GM21723 (cell line): ENCODE measurements at regions not wholly inside any gene's neighbourhood (a gene's known extent, or its start where the extent isn't known, plus 50 kb on each side); places are given as distances from the start of the nearest gene placed in this dataset.
"Not testable (repeated sequence)": the region's sequence is repeated elsewhere in the genome, so short reads cannot be mapped to it uniquely, and the experiment has no call there.

Experiments used
- ATAC-seq: cut with Tn5 transposase; IDR thresholded peaks from one replicate; pipeline ENCODE4 v1.9.1; 2021; ENCODE audit warnings: mild to moderate bottlenecking, moderate library complexity; ENCODE audit not compliant: unreplicated experiment

DNA sequence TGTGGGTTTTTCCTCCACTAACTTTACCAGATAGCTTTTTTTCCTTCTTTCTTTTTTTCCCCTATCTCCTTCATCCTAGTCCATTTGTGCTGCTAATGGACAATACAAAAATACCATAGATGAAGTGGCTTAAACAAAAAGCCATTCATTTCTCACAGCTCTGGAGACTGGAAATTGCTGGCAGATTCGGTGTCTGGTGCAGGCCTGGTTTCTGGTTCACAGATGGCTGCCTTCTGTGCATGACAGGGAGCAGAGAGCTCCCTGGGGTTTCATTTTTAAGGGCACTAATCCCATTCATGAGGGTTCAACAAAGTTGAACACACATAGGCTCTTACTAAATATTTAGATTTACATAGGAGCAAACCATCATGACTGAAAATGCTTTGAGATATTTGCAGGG is 467.4 kb downstream of the TYW1 start:
- ATAC-seq: no peak

DNA sequence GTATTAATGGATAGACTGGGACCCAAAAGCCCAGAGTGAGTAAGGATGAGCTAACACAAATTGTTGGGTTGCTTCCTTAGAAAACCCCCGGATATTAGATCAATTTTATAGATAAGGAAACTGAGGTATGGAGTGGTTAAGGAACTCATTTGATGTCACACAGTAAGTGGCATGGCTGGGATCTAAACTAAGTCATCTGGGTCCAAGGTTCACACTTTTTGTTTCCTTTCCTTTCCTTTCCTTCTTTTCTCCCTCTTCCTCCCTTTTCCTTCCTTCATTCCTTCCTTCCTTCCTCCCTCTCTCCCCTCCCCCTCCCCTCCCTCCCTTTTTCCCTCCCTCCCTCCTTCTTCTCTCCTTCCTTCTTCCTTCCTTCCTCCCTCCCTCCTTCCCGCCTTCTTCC is 469.5 kb downstream of the TYW1 start:
- ATAC-seq: no peak

DNA sequence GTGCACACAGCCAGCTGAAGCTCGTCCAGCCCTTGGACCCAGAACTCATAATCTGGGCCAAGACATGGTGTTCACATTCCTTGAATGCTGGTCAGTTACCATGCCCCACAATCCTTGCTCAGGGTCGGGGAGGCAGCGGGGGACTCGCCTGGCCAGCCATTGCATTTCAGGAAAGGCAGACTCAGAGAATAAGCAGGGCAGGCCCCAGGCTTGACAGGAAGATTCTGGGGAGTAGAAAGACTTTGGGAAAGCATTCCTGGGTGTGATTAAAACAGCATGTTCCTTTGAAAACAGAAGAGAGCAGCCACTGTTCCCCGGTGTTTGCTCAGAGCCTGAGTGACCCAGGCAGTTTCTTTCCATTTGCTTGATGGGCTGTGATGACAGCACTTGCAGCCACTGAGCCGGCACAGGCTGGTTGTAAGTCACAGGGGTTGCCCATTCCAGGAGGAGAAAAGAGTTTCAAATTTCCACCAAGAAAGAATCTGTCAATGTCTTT is 473.7 kb downstream of the TYW1 start:
- no peak for ATAC-seq

DNA sequence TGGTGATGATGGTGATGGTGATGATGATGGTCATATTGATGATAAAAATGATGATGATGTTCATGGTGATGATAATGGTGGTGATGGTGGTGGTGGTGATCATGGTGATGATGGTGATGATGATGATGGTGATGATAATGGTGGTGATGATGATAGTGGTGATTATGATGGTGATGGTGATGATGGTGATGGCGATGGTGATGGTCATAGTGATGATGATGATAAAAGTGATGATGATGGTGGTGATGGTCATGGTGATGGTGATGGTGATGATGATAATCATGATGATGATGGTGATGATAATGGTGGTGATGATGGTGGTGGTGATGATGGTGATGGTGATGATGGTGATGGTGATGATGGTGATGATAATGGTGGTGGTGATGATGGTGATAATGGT is 478.7 kb downstream of the TYW1 start:
- ATAC-seq: no peak

DNA sequence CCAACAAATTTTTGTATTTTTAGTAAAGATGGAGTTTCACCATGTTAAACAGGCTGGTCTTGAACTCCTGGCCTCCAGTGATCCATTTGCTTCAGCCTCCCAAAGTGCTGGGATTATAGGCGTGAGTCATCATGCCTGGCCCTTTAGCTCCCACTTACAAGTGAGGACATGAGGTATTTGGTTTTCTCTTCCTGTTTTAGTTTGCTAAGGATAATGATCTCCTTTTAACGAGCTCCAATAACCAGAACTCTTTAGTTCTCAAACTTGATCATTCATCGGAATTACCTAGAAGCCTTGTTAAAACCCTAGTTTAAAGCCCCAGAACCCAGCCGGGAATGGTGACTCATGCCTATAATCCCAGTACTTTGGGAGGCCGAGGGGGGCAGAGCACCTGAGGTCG is 481.4 kb downstream of the TYW1 start:
- no peak for ATAC-seq

DNA sequence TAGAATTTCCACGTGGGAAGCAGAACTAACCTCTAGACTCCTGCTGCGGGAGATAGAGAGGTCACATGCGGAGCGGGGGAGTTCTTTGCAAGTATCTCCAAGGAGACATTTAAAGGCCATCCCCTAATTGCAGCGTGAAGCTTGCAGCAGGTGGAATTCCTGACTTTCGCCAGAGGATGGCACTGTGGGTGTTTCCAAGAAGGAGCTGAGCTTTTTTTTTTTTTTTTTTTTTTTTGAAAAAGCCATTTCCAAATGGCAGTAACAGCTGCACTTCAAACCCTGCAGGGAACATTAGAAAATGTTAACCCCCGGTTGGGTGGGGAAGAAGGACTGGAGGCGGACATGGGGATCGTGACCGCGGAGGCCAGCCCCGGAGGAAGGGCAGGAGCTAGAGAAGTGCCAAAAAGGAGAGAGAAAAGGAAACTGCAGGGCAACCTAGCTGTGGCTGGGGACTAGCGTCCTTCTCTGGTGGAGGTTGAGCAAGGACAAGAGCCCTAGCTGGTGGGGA is 487.7 kb downstream of the TYW1 start:
- ATAC-seq: no peak

DNA sequence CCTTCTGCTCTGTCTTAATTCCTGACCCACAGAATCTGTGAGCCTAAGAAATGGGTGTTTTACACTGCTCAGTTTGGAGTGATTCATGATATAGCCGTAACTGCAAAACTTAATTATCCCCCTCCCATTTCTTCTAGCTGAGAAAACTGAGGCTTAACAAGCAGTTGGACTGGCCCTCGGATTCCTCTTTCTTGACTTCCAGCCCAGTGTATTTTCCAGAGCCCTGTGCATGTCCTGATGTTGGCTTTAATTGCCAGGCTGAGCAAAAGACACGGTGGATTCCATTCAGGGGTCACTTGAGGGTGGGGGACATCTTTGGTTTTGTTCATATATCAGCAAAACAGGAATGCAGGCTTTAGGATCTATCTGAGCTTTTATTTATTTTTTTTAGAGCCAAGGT is 489.8 kb downstream of the TYW1 start:
- no peak for ATAC-seq

DNA sequence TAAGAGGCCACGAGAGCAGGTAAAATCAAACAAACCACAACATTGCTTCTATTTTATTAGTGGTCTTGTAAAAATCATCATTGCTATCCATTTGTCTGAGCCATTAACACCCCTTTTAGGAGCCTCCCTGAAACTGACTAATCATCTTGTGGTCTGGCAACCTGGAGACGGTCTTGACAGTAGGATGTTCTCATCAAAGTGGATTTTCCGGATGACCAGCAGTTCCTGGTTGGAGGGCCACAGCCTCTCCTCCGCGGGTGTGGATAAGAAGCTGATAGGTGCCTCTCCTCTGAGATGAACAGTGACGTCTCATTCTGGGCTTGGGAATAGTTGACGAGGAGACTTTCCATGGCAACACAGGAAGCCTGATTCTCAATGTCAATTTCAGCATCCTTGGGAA is 490.7 kb downstream of the TYW1 start:
- ATAC-seq: no peak

DNA sequence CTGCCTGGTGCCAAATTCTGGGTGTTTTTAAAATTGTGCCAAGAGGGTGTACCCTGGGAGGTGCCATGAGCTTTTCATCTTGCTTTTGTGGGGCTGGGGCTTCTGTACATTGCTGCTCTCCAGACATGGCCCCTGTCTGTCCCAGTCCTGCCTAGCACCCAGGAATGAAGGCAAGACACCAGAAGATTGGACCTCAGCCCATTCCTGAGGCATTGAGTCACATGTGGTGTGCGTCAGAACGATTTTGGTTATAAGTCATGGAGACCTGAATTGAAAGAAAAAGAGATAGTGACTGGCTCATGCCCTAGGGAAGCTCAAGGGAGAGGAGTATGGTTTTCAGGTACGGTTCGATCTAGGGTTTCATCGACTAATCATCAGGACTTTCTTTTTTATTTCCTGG is 493.2 kb downstream of the TYW1 start:
- ATAC-seq: no peak

DNA sequence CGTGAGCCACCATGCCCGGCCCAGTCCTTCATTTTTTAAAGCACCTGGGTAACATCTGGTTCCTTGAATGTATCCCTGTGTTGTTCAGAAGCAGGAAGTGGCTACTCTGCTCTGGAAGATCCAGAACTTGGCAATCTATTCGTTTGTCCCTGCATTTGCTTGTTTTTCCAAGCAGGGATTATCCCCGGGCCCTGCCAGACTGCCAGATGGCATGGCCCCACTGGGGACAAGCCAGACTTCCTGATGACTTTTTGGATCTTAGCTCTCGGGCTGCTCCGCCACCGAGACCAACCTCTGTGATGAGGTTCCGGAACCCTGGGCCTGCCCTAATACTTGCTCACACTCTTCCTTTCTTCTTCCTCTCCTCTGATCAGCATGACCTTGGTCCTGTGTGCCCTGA is 496.7 kb downstream of the TYW1 start:
- no peak for ATAC-seq

DNA sequence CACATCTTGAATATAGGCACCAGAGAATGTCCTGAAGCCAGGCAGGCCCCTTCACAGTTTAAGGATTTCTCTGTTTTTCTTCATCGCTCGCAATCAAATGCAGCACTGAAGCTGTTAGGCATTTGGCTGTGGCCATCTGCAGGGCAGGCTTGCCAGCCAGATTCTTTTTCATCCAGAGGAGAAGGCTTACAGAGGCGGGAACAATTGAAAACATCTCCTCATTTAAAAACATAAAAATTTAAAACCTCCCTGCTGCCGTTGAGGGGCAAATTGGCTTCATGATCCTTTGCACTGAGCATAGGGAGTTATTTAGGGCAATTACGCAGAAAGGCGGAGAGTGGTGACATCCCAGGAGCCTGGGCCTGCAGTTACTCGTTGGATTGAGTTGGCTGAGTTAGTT is 500.0 kb downstream of the TYW1 start:
- no peak for ATAC-seq

DNA sequence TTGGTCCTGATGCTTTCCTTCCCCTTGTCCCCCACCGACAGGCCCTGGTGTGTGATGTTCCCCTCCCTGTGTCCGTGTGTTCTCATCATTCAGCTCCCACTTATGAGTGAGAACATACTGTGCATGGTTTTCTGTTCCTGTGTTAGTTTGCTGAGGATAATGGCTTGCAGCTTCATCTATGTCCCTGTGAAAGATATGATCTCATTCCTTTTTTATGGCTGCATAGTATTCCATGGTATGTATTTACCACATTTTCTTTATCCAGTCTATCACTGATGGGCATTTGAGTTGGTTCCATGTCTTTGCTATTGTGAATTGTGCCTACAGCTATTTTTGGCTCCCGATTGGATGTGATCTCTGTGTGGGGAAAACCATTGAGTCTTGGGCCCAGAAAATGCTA is 501.3 kb downstream of the TYW1 start:
- ATAC-seq: not testable (repeated sequence)

DNA sequence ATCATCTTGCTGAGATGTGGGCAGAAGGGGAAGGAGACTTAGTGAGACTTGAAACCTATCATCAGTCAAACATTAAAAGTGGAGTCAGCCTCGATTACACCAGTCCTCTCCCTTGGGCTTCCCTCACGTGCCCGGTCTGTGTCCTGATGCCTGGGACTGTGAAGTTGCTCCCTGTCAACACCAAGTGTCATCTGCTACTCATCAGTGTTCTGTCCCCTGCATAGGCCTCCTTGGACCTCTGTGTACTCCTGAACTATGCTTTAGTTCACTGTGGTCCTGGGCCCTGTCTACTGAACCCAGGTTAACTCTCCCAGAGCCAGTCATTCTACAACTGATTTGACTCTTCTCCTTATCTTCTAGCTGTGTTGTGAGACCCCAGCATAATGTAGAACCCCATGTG is 506.3 kb downstream of the TYW1 start:
- no peak for ATAC-seq

DNA sequence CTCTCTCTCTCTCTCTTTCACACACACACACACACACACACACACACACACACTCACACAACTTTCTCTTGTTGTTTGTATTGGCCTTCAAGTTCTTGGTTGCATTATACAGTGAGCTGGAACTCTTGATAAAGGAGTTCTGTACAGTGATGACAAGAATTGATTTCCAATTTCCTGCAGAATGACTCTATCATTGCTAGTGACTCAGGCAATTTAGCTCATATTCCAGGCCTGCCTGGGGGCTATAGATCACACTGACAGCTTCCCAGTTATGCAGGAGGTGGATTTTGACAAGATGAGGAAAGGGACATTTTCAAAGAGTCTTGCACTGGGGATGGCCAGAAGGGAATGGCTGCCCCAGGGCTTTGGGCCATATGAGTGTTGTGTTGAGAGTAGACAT is 508.8 kb downstream of the TYW1 start:
- ATAC-seq: no peak

DNA sequence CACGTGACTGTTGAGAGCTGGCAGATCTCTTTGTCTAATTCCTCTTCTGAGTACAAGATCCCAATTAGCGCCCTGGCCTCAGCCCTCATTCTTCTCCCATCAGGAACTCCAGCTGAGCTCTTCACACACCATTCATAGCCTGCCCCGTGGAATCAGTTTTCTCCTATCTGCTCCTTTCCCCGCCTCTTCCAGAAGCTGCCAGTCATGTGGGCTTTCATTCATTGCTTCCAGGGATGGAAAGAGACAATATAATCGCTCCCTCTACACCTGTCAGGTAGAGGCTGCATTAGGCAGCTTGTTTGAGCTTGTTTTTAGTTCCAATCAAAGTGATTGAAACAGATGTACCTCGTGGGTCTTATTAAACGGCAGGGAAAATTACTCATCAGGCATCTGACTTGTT is 515.8 kb downstream of the TYW1 start:
- ATAC-seq: no peak

DNA sequence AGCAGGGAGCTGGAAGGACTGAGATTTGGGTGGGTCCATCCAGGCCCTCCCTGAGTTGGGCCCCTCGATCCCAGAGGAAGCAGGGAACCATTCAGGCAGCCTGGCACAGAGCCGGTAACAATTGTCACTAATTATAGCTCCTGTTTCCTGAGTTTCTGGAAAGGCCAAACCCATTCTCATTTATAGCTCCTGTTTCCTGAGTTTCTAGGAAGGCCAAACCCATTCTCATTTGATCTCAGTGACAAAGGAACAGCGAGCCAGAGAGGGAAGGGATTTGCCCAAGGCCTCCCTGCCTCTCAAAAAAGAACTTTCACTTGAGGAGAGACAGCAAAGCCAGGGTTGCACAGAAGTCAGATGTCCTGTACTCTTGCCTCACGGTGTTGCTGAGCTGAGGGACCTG is 521.9 kb downstream of the TYW1 start:
- ATAC-seq: no peak

DNA sequence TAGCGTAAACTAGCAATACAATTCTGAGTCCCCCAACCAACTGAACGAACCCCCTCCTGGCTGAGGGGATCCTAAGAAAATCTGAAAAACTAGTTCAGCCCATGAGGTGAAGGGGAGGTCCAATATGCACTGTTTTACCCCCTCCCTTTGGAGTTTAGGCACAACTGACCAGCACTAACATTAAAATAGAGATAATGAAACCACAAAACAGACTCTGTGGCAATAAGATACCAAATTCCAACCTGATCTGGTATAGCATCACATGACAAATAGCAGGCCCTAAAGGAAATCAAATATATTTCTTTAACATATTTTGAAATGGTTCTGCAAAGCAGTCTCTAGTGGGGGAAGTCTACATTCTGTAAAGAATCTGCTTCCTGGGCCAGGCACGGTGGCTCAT is 522.5 kb downstream of the TYW1 start:
- no peak for ATAC-seq

DNA sequence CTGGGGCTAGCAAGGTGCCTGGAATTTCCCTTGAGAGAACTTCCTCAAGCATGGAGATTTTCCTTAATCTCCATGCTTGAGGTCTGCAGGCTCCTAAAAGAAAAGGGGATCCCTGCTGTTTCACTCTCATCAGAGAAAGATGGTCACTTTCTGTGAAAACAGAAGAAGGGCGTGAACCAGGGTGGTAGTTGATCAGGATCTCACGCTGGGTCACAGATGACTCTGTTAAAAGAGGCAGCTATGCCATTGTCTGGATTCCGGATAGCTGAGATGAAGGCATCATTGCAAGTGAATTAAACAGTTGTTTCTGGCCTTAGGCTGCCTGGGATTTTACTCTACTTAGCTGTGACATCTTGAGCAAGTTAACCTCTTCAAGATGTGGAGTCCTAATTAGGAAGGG is 525.9 kb downstream of the TYW1 start:
- no peak for ATAC-seq

DNA sequence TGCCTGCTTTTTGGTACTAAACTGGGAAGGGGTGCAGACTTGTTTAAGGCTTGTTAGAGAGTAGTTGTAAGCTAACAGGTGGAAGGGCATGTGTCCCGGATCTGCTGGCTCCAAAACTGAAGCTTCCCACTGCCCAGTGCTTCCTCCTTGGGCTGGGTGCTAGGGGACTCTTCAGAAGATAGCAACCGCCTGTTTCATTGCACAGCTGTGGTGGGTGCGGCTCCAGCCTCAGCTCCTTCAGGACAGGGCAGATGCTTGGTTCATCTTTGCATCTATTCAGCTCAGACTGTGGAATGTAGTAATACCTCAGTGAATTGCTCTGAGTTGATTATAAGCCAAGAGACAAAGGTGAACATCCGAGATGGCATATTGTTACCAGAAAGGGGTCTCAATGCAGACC is 527.1 kb downstream of the TYW1 start:
- no peak for ATAC-seq

DNA sequence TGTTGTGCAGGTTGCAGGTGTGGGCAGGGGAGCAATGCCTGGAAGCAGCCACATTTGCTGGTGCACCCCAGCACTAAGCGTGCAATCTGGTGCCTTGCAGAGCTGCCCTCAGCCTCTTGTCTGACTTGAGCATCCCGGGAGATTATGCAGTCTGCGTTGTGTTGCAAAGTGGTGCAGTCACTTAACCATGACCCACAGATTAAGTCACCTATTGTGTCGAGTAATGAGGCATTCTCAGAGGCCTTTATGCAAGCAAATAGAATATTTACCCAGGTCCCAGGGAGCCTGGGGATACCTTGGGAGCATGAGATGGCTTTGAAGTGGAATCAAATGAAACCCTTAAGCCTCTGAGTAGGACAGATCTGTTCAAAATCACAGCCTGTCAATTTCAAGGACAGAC is 529.0 kb downstream of the TYW1 start:
- ATAC-seq: no peak

DNA sequence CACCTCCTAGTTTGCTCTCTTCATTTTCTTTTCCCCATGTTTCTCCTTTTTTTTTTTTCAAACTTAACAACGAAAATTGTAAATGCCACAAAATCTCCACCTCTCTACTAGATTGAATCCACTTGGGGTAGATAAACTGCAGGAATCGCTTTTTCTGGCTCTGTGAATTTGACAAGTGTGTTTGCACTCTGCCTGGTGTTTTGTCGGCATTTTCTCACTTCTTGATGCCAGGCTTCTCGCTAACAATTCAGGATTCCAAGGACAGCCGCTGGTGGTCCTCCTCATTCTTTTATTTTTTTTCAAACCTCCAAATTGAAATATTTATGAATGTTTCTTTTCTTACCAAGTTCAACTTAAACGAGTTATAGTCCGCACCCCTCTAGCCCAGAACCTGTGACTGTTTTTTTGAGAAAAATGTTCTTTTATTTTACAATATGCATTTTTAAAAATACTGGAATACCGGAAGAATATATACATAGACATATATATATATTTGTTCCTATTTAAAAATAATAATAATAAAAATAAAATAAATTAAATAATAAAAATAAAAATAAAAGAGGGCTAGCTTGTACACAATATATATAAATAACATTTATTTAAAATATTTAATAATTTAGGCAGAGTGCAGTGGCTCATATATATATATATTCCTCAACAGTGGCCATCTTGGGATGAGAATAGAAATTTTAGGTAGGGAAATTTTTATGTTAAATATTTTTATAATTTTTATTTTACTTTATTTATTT is 538.8 kb downstream of the TYW1 start:
- ATAC-seq: no peak

DNA sequence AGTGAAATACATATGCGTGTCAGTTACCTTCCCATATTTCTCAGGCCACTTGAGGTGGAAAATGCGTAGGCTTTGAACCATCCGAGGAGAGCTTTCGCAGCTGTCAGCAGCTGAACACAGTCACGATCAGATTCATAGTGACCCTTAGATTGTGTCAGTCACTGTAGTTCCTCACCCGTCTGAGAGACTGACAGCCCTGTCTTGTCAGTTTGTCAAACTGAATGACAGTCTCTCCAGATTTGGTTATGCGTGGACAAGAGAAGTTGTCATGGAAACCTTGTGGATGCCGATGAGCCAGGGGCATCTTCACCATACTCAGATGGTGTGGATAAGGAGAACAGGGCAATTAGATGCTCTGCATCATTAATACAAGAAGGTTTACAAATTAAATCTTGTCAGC is 546.3 kb downstream of the TYW1 start:
- no peak for ATAC-seq
